CD14-positive monocyte (primary cell): ENCODE measurements at regions not wholly inside any gene's neighbourhood (a gene's known extent, or its start where the extent isn't known, plus 50 kb on each side); places are given as distances from the start of the nearest gene placed in this dataset.

Experiments used
- DNase-seq, 3 donors: peaks; one replicate each; pipeline ENCODE4 v3.0.0-alpha.2; 2011 to 2022
- H2AFZ ChIP-seq: 2 replicates; pipeline ENCODE4 v1.6.0; 2012; ENCODE audit warnings: mild to moderate bottlenecking, low read depth, low read length, inconsistent platforms; ENCODE audit not compliant: insufficient read depth, poor library complexity, severe bottlenecking
- H3K27ac ChIP-seq, 2 donors: 1 replicate in 1 of 2; 2 replicates in 1 of 2; pipeline ENCODE4 v1.5.1; 2012 to 2013; ENCODE audit warnings: low read length in 2 of 2, control low read depth in 1 of 2, inconsistent platforms in 1 of 2, low read depth in 1 of 2, mild to moderate bottlenecking in 1 of 2
- H3K27me3 ChIP-seq, 2 donors: one replicate each; pipeline versions ENCODE4 v1.6.0 to v1.6.1; 2011 to 2013; ENCODE audit warnings: low read length in 2 of 2; ENCODE audit not compliant: control insufficient read depth in 2 of 2, insufficient read depth in 2 of 2
- H3K36me3 ChIP-seq, 2 donors: replicated peaks in 1 of 2; 1 replicate in 1 of 2; 2 replicates in 1 of 2; pipeline versions ENCODE4 v1.5.1 to v1.6.1; 2012 to 2013; ENCODE audit warnings: low read length in 2 of 2, control low read depth in 1 of 2, inconsistent platforms in 1 of 2, mild to moderate bottlenecking in 1 of 2; ENCODE audit not compliant: insufficient read depth in 2 of 2, control insufficient read depth in 1 of 2
- H3K4me1 ChIP-seq, 2 donors: 1 replicate in 1 of 2; 2 replicates in 1 of 2; pipeline versions ENCODE4 v1.5.1 to v1.6.1; 2012 to 2013; ENCODE audit warnings: low read length in 2 of 2, control low read depth in 1 of 2, inconsistent platforms in 1 of 2, mild to moderate bottlenecking in 1 of 2, moderate library complexity in 1 of 2; ENCODE audit not compliant: insufficient read depth in 2 of 2, control insufficient read depth in 1 of 2
- H3K4me2 ChIP-seq: replicated peaks from 2 replicates; pipeline ENCODE3; 2012; ENCODE audit warnings: low read length, moderate library complexity, mild to moderate bottlenecking; ENCODE audit not compliant: poor library complexity, severe bottlenecking; ENCODE audit errors: extremely low read depth
- H3K4me3 ChIP-seq, 3 experiments: fragments of 200-600 bp in 1 of 3; sonication (generic) in 1 of 3; replicated peaks in 1 of 3; 1 replicate in 2 of 3; 2 replicates in 1 of 3; pipeline ENCODE4 v1.5.1; 2011 to 2013; ENCODE audit warnings: low read length in 3 of 3, mild to moderate bottlenecking in 3 of 3, control low read depth in 2 of 3, low read depth in 2 of 3, inconsistent platforms in 1 of 3, moderate library complexity in 1 of 3
- H3K79me2 ChIP-seq: 2 replicates; pipeline ENCODE4 v1.6.0; 2012; ENCODE audit warnings: mild to moderate bottlenecking, control low read depth, inconsistent platforms, low read length, moderate library complexity; ENCODE audit not compliant: insufficient read depth
- H3K9ac ChIP-seq: 2 replicates; pipeline ENCODE4 v1.6.0; 2017; ENCODE audit warnings: low read length, mild to moderate bottlenecking; ENCODE audit not compliant: insufficient read depth, poor library complexity, severe bottlenecking
- H3K9me3 ChIP-seq, 2 donors: replicated peaks in 1 of 2; 1 replicate in 1 of 2; 2 replicates in 1 of 2; pipeline versions ENCODE4 v1.5.1 to v1.6.1; 2012 to 2013; ENCODE audit warnings: low read length in 2 of 2, control low read depth in 1 of 2; ENCODE audit not compliant: control insufficient read depth in 1 of 2, insufficient read depth in 1 of 2
- H4K20me1 ChIP-seq: 2 replicates; pipeline ENCODE4 v1.6.0; 2012; ENCODE audit warnings: mild to moderate bottlenecking, low read length, control low read depth, moderate library complexity; ENCODE audit not compliant: insufficient read depth
- H3K27ac Mint-ChIP-seq, 7 donors: one replicate each; pipeline ENCODE4 v1.8.0; 2020; ENCODE audit warnings: mild to moderate bottlenecking in 7 of 7, mixed read lengths in 7 of 7, moderate library complexity in 6 of 7, inconsistent platforms in 2 of 7
- H3K27me3 Mint-ChIP-seq, 3 donors: one replicate each; pipeline ENCODE4 v1.8.0; 2021 to 2022; ENCODE audit warnings: low read depth in 3 of 3, mild to moderate bottlenecking in 3 of 3, mixed read lengths in 3 of 3, moderate library complexity in 3 of 3, inconsistent platforms in 1 of 3
- H3K36me3 Mint-ChIP-seq, 2 donors: one replicate each; pipeline ENCODE4 v1.8.0; 2020; ENCODE audit warnings: mixed read lengths in 2 of 2, inconsistent platforms in 1 of 2, mild to moderate bottlenecking in 1 of 2
- H3K4me1 Mint-ChIP-seq: one replicate; pipeline ENCODE4 v1.8.0; 2020; ENCODE audit warnings: mild to moderate bottlenecking, mixed read lengths
- H3K4me3 Mint-ChIP-seq, 2 donors: one replicate each; pipeline ENCODE4 v1.8.0; 2020; ENCODE audit warnings: mild to moderate bottlenecking in 2 of 2, mixed read lengths in 2 of 2, moderate library complexity in 1 of 2
- H3K9me3 Mint-ChIP-seq, 7 donors: one replicate each; pipeline ENCODE4 v1.8.0; 2020 to 2022; ENCODE audit warnings: mixed read lengths in 7 of 7, mild to moderate bottlenecking in 6 of 7, moderate library complexity in 6 of 7, inconsistent platforms in 2 of 7
- WGBS: methylation state at CpG from one replicate; pipeline ENCODE4 v1.1.5; 2013; ENCODE audit warnings: missing lambda C conversion rate; ENCODE audit not compliant: insufficient coverage; 5-methylcytosine and 5-hydroxymethylcytosine counted together
- intact Hi-C, 2 donors: fragments of 100-400 bp; cut with micrococcal nuclease; formaldehyde crosslinking; loops; one replicate each; pipeline versions ENCODE4 v1.15.0 to v1.15.1; 2023
- TF ChIP-seq, protein P1 (sequence below): fragments of 200-600 bp; IDR thresholded peaks from one replicate; pipeline ENCODE4 v1.8.0; 2022; ENCODE audit warnings: antibody characterized with exemption, mild to moderate bottlenecking

DNA sequence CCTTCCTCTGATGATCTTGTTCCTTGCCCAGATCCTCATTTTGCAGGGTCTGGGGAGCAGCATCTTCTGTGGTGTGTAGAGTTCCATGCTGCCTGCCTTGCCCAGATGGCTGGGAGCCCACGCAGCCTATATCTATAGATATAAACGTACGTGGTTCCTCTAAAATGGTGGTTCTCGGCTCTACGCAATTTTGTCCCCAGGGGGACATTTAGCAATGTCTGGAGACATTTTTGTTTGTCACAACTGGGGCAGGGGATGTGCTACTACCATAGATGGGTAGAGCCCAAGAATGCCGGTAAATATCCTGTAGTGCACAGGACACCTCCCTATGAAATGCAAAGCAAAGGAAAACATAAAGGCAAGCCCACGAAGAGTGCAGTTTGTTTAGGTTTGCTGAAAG, 98.4 kb upstream of the SPACA1 start:
- H2AFZ ChIP-seq: no peak overlapping the region
- no peak overlapping the region for H3K9ac ChIP-seq
- no peaks in the 10 kb centered on the region for H3K36me3 ChIP-seq
- DNase-seq: no peak
- intact Hi-C loops: no loop called here
- H3K4me3 ChIP-seq: no peak overlapping the region
- no peaks in the 10 kb centered on the region for H3K4me1 Mint-ChIP-seq
- H3K9me3 ChIP-seq: no peaks in the 10 kb centered on the region
- no peak overlapping the region for H3K4me2 ChIP-seq
- no peak overlapping the region for H3K4me3 Mint-ChIP-seq
- peaks cover 2 to 6% (median 4%) of the 10 kb centered on the region in 3 donors for H3K27me3 Mint-ChIP-seq
- no peaks in the 10 kb centered on the region for H4K20me1 ChIP-seq
- no peaks in the 10 kb centered on the region for H3K79me2 ChIP-seq
- H3K36me3 Mint-ChIP-seq: no peaks in the 10 kb centered on the region
- H3K27me3 ChIP-seq: peaks cover 0 to 2% of the 10 kb centered on the region in 2 donors
- no peak overlapping the region for H3K27ac ChIP-seq
- 94% methylated on average over 4 of the region's 7 CpGs for WGBS
- H3K9me3 Mint-ChIP-seq: peaks cover 0 to 5% (median 0%) of the 10 kb centered on the region in 7 donors
- no peak overlapping the region for H3K27ac Mint-ChIP-seq
- TF ChIP-seq, protein P1, sequence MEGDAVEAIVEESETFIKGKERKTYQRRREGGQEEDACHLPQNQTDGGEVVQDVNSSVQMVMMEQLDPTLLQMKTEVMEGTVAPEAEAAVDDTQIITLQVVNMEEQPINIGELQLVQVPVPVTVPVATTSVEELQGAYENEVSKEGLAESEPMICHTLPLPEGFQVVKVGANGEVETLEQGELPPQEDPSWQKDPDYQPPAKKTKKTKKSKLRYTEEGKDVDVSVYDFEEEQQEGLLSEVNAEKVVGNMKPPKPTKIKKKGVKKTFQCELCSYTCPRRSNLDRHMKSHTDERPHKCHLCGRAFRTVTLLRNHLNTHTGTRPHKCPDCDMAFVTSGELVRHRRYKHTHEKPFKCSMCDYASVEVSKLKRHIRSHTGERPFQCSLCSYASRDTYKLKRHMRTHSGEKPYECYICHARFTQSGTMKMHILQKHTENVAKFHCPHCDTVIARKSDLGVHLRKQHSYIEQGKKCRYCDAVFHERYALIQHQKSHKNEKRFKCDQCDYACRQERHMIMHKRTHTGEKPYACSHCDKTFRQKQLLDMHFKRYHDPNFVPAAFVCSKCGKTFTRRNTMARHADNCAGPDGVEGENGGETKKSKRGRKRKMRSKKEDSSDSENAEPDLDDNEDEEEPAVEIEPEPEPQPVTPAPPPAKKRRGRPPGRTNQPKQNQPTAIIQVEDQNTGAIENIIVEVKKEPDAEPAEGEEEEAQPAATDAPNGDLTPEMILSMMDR: no peak
- no peaks in the 10 kb centered on the region for H3K4me1 ChIP-seq

DNA sequence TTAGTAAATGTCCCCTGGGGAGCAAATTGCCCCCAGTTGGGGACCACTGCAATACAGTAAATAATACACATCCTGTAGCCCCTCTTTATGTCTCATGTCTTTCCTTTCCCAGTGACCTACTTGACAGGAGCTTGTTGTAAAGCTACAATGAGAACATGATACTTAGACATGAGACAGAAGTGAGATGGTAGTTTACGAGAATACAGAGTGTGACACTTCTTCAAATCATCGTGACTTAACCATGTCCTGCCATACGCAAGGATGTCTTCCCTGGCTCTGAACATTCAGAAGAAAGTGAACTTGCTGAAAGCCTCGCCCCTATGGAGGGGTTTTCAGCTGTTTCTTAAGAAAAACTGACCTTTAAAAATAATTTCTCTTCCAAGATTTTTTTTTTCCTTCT, 101.0 kb upstream of the SPACA1 start:
- H3K27ac ChIP-seq: no peak overlapping the region
- no peaks in the 10 kb centered on the region for H3K36me3 ChIP-seq
- no peak overlapping the region for H3K27ac Mint-ChIP-seq
- no peaks in the 10 kb centered on the region for H4K20me1 ChIP-seq
- TF ChIP-seq, protein P1: no peak
- no peak overlapping the region for H3K4me2 ChIP-seq
- intact Hi-C loops: no loop called here
- H3K9ac ChIP-seq: no peak overlapping the region
- H3K4me1 Mint-ChIP-seq: no peaks in the 10 kb centered on the region
- H3K9me3 Mint-ChIP-seq: peaks cover 0 to 2% (median 0%) of the 10 kb centered on the region in 7 donors
- no peak overlapping the region for H2AFZ ChIP-seq
- no peaks in the 10 kb centered on the region for H3K36me3 Mint-ChIP-seq
- no peak overlapping the region for H3K4me3 Mint-ChIP-seq
- H3K9me3 ChIP-seq: no peaks in the 10 kb centered on the region
- peaks cover under 1 to 7% (median 3%) of the 10 kb centered on the region in 3 donors for H3K27me3 Mint-ChIP-seq
- no peak for DNase-seq
- no peaks in the 10 kb centered on the region for H3K4me1 ChIP-seq
- 86% methylated on average over 1 of the region's 4 CpGs for WGBS
- H3K4me3 ChIP-seq: no peak overlapping the region
- H3K27me3 ChIP-seq: peaks cover 0 to 2% of the 10 kb centered on the region in 2 donors
- H3K79me2 ChIP-seq: no peaks in the 10 kb centered on the region
